HG02973 (cell line): ENCODE measurements at regions not wholly inside any gene's neighbourhood (a gene's known extent, or its start where the extent isn't known, plus 50 kb on each side); places are given as distances from the start of the nearest gene placed in this dataset.

Experiments
- ATAC-seq: cut with Tn5 transposase; IDR thresholded peaks from one replicate; pipeline ENCODE4 v1.9.1; 2021; ENCODE audit warnings: moderate library complexity; ENCODE audit not compliant: unreplicated experiment

DNA sequence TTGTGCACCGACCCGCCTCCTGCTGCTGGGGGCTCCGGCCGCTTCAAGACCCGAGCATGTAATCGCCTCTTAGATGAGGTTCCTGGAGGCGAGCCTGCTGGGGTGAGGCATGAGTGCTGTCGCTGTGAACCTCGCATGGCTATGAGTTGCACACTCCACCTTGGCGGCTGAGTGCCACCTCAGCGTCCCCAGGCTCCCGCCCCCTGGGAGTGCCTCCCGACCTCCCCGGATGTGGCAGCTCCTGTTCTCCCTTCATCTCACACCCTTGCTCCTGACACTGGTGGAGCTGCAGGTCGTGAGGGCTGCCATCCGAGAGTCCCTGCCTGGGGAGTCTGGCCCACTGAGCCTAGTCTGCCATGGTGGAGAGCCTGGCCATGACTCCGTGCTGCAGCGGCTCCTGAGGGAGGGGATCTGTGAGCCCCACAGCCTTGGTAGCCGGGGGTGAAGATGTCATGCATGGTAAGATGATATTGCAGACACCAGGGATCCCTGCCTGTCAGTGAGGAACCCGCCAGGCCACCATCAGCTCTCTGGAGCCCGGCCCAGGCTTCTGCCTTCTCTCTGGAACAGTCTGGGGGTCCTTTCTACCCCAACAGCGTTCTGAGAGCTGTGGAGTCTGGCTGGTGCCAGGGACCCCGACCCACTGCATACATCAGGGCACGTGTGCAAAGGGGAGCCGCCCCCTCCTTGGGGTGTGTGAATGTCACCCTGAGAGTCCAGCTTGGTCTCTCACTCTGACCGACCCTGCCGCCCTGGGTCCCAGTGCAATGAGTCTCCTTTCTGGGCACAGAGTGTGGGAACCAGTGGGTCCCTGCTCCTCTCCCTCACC is 61.6 kb upstream of the HS6ST1 start:
- no peak for ATAC-seq

- ATAC-seq, result no peak
These were observed 62.6 kb upstream of the HS6ST1 start for GRCh38 chr2:128380961-128381938.

DNA sequence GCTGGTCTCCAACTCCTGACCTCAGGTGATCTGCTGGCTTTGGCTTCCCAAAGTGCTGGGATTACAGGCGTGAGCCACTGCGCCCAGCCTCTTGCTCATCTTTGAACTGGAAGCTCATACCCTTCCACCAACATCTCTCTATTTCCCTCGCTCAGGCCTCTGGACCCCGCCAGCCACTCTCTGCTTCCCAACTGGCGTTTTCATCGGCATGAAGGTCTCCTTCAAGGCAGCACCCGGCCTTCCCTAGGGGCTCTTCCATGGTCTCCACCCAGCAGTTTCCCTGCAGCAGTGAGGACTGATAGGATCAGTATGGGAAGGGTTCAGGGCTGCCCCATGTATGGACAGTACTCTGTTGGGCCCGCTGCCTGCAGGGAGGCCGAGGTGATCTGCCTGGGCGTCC is 65.8 kb upstream of the HS6ST1 start:
- no peak for ATAC-seq

GRCh38 chr2:128384956-128385355 is 66.3 kb upstream of the HS6ST1 start:
- no peak for ATAC-seq

GRCh38 chr2:128385365-128385764 is 66.7 kb upstream of the HS6ST1 start:
- no peak for ATAC-seq

- no peak for ATAC-seq
These were observed 67.4 kb upstream of the HS6ST1 start for GRCh38 chr2:128386066-128386465.

DNA sequence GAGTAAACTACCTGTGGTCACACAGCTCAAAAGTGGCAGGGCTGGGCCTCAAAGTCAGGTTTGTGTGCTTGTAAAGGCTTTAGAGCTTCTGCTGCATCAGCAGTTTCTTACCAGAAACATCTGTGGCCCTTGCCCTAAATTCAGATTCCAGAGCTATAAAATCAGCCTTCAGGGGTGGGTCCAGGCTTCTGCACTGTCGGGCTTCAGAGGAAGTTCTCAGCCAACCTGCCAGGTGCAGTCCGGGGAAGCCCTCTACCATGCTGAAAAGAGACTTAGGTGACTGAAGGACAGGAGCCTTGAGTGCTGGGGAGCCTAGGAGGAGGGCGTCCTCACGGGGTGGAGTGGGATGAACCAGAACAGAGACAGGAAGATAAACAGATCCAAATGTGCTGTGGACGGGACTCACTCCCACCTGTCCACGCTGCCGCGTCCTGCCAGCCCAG is 69.9 kb upstream of the HS6ST1 start:
- ATAC-seq, result no peak

- no peak for ATAC-seq
These were observed 70.9 kb upstream of the HS6ST1 start for GRCh38 chr2:128389388-128390086.

DNA sequence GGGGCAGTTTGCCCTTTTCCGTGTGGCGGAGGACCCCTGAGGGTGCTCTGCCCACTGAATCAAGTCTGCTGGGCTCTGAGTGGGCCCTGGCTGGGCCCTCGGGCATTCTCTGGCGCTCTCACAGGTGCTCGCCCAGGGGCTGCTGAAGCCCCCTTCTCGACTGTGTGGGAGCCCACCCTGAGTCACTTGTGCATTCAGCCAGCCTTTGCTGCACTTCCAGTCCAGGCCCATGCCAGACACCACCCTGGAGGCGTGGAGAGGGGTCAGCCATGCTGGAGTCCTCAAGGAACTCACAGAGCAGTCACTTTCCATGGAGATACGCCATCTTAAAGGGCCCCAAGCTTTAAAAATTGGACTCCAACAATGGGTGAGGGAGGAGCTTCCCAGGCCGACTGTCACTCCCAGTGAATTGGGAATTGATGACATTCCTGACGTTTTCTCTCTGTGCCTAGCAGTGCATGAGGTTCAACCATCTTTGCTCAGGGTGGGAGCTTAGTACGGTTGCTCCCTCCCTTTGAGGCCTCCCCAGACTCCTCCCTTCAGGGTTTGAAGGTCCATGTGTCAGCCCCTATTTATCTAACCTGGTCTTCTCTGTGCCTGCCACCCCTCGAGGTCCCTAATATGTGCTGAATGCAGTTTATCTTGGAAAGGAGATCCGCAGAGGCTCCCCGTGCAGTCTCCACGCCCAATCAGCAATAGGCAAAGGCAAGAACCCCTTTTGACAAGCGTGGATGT is 71.8 kb upstream of the HS6ST1 start:
- no peak for ATAC-seq

DNA sequence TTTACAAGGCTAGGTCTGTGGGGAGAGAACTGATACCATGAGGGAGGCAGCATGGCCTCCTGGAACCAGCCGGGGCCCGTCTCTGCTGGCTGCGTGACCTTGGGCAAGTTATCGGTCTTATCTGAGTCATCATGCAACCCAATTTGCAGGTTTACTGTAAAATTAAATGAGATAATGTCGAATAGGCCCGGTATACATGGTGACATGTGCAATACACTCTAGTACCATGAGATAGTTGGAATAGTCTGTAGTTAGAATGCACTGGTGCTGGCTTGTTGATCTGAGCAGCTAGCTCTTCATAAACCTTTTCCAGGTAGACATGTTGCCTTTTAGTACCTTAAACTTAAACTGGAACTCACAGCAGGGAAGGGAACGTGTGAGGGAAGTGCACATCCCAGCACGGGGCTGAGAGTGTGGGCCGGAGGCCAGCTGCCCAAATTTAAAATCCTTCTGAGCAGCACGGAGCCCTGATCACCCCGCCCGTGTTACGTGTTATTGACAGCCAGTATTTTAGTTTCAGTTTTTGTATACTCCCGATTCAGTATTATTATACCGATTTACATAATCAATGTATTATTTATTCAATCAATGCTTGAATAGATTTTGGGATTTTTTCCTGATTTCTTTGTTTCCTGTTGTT is 72.4 kb upstream of the HS6ST1 start:
- no peak for ATAC-seq

DNA sequence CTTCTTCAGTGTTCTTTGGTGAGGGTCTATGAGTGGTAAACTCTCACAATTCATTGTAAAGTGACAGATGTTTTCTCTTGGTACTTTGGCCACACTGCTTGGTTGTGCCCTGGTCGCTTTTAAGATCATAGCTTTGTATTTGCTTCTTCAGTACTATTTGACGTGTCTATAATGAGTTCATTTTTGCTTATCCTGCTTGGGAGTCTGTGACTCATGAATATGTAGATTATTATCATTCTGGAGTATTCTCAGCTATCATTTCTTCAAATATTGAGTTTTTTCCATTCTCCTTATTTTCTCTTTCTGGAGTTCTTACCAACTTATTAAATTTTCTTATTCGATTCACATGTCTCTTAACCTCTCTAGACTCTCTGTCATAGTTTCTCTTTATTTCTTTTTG is 73.0 kb upstream of the HS6ST1 start:
- no peak for ATAC-seq

DNA sequence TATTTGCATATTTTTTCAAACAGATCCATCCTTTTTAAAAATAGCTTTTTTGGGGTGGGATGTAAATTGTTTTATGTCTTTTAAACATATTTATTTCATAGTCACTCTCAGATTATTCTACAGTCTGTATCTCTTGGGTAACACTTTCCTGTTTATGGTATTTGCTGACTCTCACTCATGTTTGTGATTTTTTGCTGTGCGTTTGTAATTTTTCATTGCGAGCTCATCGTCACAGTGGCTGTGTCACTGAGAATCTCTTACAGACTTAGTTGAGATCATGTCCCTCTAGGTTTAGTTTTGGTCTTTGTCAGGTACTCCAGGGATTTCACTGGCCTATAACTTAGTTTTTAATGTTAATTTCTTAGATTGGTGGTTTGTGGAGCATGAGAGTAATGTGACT is 73.5 kb upstream of the HS6ST1 start:
- ATAC-seq, result no peak

GRCh38 chr2:128394007-128394730 is 75.5 kb upstream of the HS6ST1 start:
- no peak for ATAC-seq

- ATAC-seq, result no peak
These were observed 76.5 kb upstream of the HS6ST1 start for GRCh38 chr2:128395196-128395595.

GRCh38 chr2:128395640-128396499 is 77.2 kb upstream of the HS6ST1 start:
- no peak for ATAC-seq

DNA sequence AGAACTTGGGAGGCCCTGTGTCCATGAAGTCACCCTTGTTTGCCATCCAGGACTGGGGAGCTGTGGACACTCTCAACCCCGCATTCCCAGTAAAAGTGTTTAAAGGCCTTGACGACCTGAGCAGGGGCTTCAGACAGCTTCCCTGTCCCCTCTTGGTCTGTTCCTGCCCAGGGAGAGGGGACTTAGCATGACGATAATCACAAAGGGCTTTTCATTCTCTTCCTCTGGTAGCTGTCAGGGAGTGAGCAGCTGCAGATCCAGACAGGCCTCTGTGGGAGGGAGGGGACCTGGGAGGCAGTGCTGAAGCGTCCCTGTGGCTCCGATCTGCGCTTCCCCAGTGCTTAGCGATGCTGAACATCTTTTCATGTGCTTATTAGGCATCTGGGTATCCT is 77.8 kb upstream of the HS6ST1 start:
- ATAC-seq, result no peak

DNA sequence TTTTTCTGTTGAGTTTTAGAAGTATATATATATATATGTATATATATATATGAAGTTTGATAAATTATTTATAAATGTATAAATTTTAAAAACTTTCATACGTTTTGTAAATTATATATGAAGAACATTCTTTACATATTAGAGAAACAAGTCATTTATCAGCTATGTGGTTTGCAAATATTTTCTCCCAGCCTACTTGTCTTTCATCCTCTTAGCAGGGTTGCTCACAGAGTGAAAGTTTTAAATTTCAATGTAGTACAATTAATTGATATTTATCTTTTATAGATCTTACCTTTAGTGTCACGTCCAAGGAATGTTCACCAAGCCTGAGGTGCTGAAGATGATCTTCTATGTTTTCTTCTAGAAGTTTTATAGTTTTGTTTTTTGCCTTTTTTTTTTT is 78.3 kb upstream of the HS6ST1 start:
- no peak for ATAC-seq

DNA sequence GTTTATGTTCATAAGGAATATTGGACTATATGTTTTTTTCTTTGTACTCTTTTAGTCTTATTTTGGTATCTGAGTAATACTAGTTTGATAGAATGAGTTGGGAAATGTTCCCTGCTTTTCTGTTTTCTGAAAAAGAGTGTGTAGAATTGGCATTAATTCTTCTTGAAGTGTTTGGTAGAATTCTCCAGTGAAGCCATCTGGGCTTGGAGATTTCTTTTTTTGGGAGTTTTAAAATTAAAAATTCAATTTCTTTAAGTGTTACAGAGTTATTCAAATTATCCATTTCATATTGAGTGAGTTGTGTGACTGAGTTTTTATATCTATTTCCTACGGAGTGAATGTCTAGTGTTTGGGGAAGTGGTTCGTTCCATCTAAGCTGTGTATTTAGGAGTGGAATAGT is 80.6 kb upstream of the HS6ST1 start:
- ATAC-seq, result no peak
